ENCODE measurements at regions not wholly inside any gene's neighbourhood (a gene's known extent, or its start where the extent isn't known, plus 50 kb on each side); places are given as distances from the start of the nearest gene placed in this dataset.

DNA sequence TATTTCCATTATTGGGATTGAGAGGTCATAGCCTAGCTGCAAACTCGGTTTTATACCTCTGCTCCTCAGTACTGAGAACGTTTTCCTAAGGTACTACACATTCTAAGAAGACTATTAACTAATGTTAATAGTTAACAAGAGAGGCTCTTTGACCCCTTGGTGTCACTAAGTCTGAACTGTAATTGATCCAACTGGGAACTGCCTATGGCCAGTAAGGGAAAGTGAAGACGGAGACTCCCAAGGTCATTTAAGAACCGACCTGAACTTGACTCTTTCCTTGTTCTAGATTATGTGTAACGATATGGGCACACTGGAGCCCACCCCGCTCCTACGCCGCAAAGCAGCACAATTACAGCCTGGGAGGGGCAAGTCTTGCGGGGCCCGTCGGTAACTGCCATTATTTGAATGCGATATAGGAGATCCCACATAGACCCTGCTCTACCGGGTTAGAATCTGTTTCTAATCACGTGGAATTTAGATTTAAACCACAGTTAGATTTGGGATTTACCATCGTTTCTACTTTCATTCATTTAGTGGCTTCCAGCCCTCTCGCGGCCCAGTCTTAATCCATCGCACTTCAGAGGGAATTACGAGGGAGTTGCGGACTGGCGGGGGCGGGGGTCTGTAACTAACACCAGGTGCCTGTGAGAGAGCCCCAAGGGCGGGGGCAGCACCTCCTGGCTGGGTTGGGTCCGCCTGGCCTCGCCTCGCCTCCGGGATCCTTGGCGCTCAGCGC lies 84.1 kb upstream of the EPB41L3 start:
- Mint-ChIP-seq H3K9me3 (no peaks in the 10 kb centered on the region), H3K27ac (no peak overlapping the region), H3K36me3 (no peaks in the 10 kb centered on the region)
- ATAC-seq (no peak), DNase-seq (ENCODE audit: low spot score in 2 of 2) (no peak)

DNA sequence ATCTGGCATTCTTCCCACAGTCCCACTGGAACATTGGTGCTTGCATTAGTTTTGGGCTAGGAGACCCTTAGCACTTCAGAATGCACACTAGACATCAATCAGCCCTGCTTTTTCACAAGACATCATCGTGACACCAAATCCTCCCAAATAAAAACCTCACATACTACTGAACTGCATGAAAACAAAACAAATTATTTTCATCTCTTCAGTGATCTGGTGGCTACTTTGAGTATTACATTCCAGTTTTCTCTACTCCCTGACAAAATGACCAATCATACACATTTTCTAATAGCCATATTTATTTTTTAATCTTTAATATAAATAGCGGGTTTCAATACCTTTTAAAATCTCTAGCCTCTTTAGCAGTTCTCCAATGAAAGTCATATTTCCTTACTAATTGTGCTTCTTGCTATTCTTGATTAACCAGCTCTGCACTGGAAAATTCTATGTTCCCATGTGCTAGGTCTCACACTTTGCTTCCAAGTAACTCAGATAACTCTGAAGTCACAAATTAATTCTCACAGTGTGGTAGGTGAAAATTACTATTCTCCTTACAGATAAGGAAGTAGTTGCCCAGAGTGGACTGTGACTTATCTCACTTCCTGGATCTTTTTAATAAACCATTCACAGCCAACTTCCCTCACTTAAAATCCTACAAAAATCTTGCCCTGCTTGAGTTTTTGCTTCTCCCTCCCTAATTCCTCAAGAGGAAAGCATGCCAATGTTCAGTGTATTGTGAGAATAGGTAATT lies 82.5 kb upstream of the EPB41L3 start:
- Mint-ChIP-seq H3K9me3 (no peaks in the 10 kb centered on the region), H3K27ac (no peak overlapping the region), H3K36me3 (no peaks in the 10 kb centered on the region)
- no peak for ATAC-seq
- DNase-seq (ENCODE audit: low spot score in 2 of 2) = no peak

- ATAC-seq = no peak
- Mint-ChIP-seq H3K9me3 (no peaks in the 10 kb centered on the region), H3K36me3 (no peaks in the 10 kb centered on the region), H3K27ac (no peak overlapping the region)
- DNase-seq (ENCODE audit: low spot score in 2 of 2) = no peak
Observed at GRCh38 chr18:5625076-5625475, 81.3 kb upstream of the EPB41L3 start.

DNA sequence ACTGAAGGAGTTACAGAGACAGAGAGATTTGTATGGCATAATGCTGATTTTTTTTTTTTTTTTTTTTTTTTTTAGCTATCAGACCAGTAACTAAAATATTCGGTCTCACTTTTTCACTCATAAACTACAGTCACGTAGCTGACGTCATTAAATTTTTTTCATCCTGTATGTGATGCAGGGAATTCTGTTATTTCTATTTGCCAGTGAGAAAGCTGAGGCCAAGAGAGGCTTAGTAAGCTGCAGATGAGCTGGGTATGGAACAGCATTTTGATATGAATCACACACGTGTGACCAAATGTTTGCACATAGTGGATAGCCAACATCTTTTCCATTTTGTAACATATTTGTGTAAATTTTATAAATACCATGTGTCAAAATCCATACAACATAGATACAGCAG lies 79.1 kb upstream of the EPB41L3 start:
- DNase-seq (ENCODE audit: low spot score in 2 of 2) (no peak), ATAC-seq (no peak)
- H3K36me3 Mint-ChIP-seq = no peaks in the 10 kb centered on the region
- no peaks in the 10 kb centered on the region for H3K9me3 Mint-ChIP-seq
- no peak overlapping the region for H3K27ac Mint-ChIP-seq

DNA sequence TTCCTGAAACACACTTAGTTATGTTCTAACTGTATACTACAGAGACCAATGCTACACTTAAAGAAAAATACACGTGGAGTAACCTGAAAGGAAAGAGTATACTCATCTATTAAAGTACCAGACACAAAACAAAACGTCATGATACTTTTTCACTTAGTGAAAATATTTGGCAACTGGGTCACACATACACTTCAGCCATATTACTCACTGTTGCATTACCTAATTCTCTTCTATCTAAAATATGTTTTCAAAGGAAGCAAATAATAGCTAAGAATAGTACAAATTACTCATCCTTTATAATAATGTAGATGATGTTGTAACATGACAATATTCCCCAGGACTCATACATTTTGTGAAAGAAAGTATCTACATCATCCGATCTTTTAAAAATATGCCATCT lies 76.5 kb upstream of the EPB41L3 start:
- H3K36me3 Mint-ChIP-seq = no peaks in the 10 kb centered on the region
- DNase-seq (ENCODE audit: low spot score in 2 of 2) (no peak), ATAC-seq (no peak)
- H3K27ac Mint-ChIP-seq = no peak overlapping the region
- H3K9me3 Mint-ChIP-seq = no peaks in the 10 kb centered on the region

DNA sequence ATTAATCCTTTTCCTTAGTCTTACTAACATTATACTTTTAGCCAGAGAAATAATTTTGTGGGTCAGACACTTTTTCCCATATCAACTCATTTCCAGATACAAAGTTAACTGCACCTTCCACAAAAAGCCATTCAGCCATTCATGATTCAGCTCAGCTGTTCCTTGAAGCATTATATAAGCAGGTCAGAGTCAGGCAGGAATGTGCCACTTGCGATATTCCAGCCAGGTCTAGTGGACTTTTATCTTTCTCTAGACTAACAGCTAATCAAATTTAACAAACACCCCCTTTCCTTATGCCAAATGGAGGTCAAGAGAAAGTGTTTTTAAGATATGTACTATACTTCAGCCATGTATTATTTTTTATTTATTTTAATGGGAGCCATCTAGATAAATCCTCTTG lies 75.6 kb upstream of the EPB41L3 start:
- Mint-ChIP-seq H3K27ac (no peak overlapping the region), H3K36me3 (no peaks in the 10 kb centered on the region)

GRCh38 chr18:5618047-5618688 lies 74.4 kb upstream of the EPB41L3 start:
- Mint-ChIP-seq H3K27ac (no peak overlapping the region), H3K36me3 (no peaks in the 10 kb centered on the region), H3K9me3 (no peaks in the 10 kb centered on the region)
- ATAC-seq = no peak
- DNase-seq (ENCODE audit: low spot score in 2 of 2) = no peak

More for the DNA sequence above, 75.6 kb upstream of the EPB41L3 start:
- H3K9me3 Mint-ChIP-seq = no peaks in the 10 kb centered on the region
- DNase-seq (ENCODE audit: low spot score in 2 of 2) = no peak
- ATAC-seq = no peak

GRCh38 chr18:5611221-5611620 lies 67.4 kb upstream of the EPB41L3 start:
- ATAC-seq (peak in 1 of 2 donors; percentile 41), DNase-seq (ENCODE audit: low spot score in 2 of 2) (no peak)
- peaks cover 0 to 4% of the 10 kb centered on the region in 2 donors for H3K9me3 Mint-ChIP-seq

DNA sequence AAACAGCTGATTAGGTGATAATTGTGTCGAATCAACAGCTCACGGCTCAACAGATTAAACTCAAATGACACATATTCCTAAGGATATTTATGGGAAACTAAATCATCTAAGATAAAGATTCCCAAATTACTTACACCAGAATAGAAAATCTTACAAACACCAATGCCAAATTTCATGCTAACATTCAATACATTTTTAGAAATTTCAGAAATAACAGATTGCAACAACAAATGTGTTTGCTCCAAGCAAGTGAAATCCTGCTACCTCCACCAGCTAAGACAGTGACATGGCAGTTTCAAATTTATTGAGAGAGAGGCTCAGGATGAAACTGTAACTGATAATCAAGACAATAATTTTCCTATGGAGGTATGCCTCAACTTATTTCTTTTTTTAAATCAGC lies 65.0 kb upstream of the EPB41L3 start:
- H3K36me3 Mint-ChIP-seq = no peaks in the 10 kb centered on the region
- no peak overlapping the region for H3K27ac Mint-ChIP-seq
- H3K9me3 Mint-ChIP-seq = peaks cover 0 to 4% of the 10 kb centered on the region in 2 donors
- ATAC-seq (no peak), DNase-seq (ENCODE audit: low spot score in 2 of 2) (no peak)

More at GRCh38 chr18:5611221-5611620, 67.4 kb upstream of the EPB41L3 start:
- no peaks in the 10 kb centered on the region for H3K36me3 Mint-ChIP-seq
- no peak overlapping the region for H3K27ac Mint-ChIP-seq

DNA sequence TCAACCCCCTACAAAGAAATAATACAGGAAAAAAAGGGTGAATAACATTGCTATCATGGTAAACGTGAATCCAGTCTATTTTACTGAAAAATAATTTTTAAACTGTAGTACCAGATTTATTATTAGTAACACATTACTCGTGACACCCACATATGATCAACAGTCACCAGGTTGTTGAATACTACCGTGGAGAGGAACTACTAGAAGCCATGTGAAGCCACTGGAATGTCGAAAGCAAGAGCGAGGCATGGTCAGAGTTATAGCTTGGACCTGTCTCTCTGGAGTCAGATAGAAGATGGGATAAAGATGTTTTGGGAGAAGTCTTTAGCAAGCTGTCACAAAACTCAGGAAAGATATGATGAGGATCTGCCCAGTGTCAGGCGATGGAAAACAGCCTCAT lies 63.2 kb upstream of the EPB41L3 start:
- no peak for ATAC-seq
- peaks cover 0 to 4% of the 10 kb centered on the region in 2 donors for H3K9me3 Mint-ChIP-seq
- no peaks in the 10 kb centered on the region for H3K36me3 Mint-ChIP-seq
- no peak overlapping the region for H3K27ac Mint-ChIP-seq
- no peak for DNase-seq (ENCODE audit: low spot score in 2 of 2)

- Mint-ChIP-seq H3K27ac (no peak overlapping the region), H3K9me3 (no peaks in the 10 kb centered on the region), H3K36me3 (no peaks in the 10 kb centered on the region)
- DNase-seq (ENCODE audit: low spot score in 2 of 2) (no peak), ATAC-seq (no peak)
Observed at GRCh38 chr18:5604778-5605177, 61.0 kb upstream of the EPB41L3 start.

DNA sequence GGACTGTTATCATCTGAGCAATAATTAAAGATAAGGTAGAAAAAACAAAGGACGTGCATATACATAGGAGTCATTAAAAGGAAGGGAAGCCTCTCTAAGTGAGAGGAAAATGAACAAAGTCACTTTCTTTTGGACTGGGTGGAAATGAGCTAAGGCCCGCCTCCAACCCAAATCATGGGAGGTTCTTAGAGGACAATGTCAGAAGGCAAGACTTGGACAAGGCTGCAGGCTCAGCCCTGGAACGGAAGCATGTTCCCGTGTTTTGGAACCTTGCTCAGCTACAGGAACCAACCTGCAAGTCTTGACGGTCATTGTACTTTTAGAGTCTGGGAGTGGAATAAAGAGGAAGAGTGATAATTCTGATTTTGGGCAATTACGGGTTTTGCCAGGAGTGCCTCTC lies 59.4 kb upstream of the EPB41L3 start:
- Mint-ChIP-seq H3K27ac (no peak overlapping the region), H3K36me3 (no peaks in the 10 kb centered on the region), H3K9me3 (no peaks in the 10 kb centered on the region)
- no peak for DNase-seq (ENCODE audit: low spot score in 2 of 2)
- no peak for ATAC-seq

DNA sequence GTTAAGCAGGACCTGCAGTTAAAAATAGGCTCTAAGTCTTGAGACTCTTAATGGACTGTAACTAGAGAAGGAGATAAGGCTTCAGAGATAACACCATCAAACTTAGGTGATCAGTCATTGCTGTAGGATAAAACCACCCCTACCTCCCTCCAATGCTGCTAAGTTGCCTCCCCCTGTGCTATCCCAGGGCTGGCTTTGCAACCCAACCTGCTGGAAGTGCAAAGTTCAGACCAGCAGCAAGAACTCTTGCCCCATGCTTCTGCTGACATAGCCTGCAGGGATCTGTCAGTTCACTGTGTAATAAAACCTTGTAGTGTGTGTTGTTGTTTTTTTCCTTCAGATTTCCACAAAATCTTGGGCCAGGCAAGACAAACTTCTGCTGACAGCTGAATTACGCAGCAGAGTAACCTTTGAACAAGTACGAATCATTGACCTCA lies 57.4 kb upstream of the EPB41L3 start:
- no peaks in the 10 kb centered on the region for H3K9me3 Mint-ChIP-seq
- DNase-seq (ENCODE audit: low spot score in 2 of 2) (no peak), ATAC-seq (no peak)
- no peaks in the 10 kb centered on the region for H3K36me3 Mint-ChIP-seq
- no peak overlapping the region for H3K27ac Mint-ChIP-seq

DNA sequence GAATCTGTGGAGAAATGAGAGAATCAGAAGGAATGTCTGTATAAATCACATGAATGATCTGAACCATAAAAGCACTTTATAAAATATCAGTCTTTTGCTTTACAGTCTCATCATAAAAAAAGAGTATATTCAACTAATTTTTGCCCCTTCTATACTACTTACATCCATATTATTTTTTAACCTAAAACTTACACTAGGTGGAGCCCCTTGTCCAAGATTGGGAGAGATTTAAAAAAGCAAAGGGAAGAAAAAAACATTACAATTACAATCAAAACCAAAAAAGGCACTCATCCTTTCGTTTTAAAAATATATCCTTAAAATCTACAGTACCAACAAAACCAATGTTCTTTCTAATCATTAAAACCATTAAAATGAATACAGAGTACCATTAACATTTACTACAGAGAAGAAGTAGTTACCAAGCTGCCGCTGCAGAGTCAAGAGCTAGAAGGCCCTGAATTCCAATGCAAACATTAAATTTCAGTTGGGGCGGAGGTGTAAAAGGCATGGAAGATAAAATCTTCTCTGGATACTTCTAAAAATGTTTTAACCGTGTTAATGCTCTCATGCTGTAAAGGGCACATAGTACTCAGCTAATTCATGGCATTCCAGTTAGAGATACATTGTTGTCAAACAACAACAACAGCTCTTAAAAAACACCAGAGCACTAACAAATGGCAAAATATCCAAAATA lies 56.7 kb upstream of the EPB41L3 start:
- DNase-seq (ENCODE audit: low spot score in 2 of 2) (no peak), ATAC-seq (no peak)
- Mint-ChIP-seq H3K36me3 (no peaks in the 10 kb centered on the region), H3K9me3 (no peaks in the 10 kb centered on the region), H3K27ac (no peak overlapping the region)

DNA sequence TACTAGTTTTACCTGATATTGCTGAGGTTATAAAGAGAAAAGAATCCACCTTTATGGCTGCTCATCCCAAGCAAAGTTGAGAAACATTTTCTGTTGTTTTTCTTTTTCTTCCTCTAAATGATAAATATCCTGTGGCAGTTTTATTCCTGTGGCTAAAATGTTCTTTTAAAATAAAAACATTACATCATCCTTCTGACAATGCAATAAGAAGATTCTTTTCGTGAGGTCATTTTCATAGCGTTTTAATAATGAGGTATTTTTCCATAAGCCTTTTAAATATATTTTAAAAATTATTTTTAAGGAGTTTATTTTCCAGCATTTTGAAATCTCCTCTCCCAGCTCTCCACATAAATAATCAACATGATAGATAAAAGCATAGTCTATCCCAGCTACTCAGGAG lies 52.8 kb upstream of the EPB41L3 start:
- DNase-seq (ENCODE audit: low spot score in 2 of 2) (no peak), ATAC-seq (no peak)
- Mint-ChIP-seq H3K36me3 (peaks cover 0 to 6% of the 10 kb centered on the region in 2 donors), H3K27ac (no peak overlapping the region), H3K9me3 (peaks cover 0 to 2% of the 10 kb centered on the region in 2 donors)
